AG09309 (cell line): ENCODE measurements at regions not wholly inside any gene's neighbourhood (a gene's known extent, or its start where the extent isn't known, plus 50 kb on each side); places are given as distances from the start of the nearest gene placed in this dataset.

ENCODE experiments used
- DNase-seq: peaks from one replicate; pipeline ENCODE4 v3.0.0-alpha.2; 2010; ENCODE audit warnings: low read depth
- H3K4me3 ChIP-seq: 2 replicates; pipeline ENCODE4 v1.5.1; 2011; ENCODE audit warnings: mild to moderate bottlenecking, low read depth, low read length, moderate library complexity; ENCODE audit not compliant: control insufficient read depth
- TF ChIP-seq, protein P1 (sequence below): IDR thresholded peaks from 2 replicates; pipeline ENCODE4 v1.5.1; 2011; ENCODE audit warnings: mild to moderate bottlenecking, low read depth, low read length, inconsistent platforms; ENCODE audit not compliant: insufficient read depth, control insufficient read depth; ENCODE audit errors: missing control alignments

DNA sequence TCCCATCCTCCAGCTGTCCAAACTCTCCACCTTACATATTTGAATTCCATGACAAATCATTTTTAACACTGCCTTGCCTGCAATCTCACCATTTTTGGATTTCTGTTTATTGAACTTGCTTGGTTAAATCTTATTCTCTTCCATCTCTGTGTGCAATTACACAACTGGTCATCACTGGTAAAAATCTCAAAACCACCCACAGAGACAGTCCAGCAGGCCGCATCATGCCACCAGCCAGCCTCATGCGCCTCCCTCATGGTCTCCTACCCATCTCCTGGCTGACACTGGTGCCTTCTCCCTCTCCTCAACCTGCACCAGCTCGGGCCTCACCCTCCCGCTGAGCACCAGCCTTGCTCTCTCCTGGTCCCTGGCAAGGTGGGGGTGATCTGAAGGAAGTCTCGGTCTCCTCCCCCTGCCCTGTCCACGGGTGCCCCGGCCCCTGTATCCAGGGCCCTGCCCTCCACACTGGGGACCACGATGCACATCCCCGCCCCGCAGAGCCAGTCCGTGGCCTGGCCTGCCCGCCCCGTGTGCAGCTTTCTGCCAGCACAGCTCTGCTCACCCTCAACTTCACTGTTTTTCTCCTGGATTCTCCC lies 92.0 kb downstream of the THBS2 start:
- TF ChIP-seq, protein P1, sequence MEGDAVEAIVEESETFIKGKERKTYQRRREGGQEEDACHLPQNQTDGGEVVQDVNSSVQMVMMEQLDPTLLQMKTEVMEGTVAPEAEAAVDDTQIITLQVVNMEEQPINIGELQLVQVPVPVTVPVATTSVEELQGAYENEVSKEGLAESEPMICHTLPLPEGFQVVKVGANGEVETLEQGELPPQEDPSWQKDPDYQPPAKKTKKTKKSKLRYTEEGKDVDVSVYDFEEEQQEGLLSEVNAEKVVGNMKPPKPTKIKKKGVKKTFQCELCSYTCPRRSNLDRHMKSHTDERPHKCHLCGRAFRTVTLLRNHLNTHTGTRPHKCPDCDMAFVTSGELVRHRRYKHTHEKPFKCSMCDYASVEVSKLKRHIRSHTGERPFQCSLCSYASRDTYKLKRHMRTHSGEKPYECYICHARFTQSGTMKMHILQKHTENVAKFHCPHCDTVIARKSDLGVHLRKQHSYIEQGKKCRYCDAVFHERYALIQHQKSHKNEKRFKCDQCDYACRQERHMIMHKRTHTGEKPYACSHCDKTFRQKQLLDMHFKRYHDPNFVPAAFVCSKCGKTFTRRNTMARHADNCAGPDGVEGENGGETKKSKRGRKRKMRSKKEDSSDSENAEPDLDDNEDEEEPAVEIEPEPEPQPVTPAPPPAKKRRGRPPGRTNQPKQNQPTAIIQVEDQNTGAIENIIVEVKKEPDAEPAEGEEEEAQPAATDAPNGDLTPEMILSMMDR = no peak
- DNase-seq = no peak
- H3K4me3 ChIP-seq = peak overlapping the region; percentile 65

DNA sequence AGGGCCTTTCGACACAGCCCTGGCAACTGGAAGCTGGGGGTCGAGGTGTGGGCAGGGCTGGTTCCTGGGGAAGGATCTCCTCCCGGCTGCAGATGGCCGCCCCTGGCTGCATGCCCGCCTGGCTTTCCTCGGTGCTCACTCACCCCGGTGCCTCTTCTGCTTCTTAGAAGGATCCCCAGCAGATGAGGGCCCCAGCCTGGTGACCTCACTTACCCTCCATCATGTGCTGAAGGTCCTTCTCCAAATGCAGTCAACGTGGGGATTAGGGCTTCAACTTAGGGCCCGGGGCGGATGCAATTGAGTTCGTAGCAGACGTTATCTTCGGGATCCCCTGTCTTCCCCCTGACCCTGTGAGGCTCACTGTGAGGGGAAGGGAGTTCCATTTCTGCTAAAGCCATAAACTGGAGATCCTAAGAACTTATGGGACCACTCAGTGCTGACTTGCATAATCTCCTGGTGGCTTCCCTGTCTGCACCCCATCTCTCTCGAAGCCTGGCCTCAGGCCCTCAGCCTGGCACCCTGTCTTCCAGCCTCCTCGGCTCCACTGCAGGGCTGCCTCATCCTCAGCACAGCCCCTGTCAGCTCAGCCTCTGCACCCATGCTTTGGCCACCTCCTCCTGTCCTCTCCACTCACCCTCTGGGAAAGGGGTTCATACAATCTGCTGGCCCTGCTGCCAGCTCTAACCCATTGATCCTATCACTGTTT lies 92.6 kb downstream of the THBS2 start:
- peak overlapping the region; percentile 65 for H3K4me3 ChIP-seq
- TF ChIP-seq, protein P1 = no peak
- no peak for DNase-seq

DNA sequence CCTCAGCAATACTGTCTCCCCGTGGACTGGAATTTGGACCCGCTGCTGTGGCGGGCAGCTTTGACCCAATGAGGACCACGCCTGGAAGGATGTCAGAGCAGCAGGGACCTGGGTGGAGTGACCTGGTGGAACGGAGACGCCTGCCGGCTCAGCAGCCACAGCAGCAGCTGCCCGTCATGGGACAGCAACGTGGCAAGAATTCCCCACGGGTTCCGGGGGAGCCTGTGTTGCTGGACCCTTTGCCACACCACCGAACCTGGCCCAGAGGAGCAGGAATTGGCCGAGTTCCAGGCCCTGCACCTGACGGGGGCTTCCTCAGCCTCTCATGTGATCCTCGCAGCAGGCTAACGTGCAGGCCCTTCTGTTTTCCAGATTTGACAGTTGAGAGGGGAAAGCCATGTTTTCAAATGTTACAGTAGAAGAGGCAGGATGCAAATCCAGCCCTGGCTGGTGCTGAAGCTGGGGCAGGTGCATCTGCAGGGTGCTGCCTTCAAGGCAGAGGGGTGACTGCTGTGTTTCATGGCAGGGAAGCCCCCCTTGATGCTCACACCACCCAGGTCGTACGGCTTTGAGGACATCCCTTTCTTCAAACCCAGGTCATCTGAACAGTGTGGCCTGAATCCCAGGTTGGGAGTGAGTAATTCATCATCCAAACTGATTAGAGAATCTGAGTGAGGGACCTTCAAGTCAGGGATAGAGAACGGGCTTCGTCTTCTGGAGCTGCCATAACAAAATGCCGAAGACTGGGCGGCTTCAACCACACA lies 93.4 kb downstream of the THBS2 start:
- DNase-seq = no peak
- H3K4me3 ChIP-seq = peak overlapping the region; percentile 19
- TF ChIP-seq, protein P1 = no peak

DNA sequence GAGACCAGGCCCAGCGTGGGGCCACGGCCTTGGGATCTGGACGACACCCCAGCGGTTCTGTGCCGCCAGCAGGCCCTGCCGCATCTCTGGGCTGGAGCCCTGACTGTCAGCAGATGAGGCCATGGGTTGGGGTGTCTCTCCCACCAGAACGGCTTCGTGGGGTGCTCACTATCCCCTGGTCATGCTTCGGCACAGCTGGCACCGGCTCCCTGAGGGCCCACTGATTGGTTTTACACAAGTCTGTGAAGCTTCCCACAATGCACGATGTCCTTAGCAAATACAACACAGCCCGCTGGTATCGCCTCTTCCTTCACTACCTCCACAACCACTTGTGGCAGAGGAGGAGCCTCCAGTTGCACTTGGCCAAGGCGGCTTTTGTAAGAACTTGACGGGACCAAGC lies 94.3 kb downstream of the THBS2 start:
- TF ChIP-seq, protein P1 = no peak
- no peak for DNase-seq
- no peak overlapping the region for H3K4me3 ChIP-seq

DNA sequence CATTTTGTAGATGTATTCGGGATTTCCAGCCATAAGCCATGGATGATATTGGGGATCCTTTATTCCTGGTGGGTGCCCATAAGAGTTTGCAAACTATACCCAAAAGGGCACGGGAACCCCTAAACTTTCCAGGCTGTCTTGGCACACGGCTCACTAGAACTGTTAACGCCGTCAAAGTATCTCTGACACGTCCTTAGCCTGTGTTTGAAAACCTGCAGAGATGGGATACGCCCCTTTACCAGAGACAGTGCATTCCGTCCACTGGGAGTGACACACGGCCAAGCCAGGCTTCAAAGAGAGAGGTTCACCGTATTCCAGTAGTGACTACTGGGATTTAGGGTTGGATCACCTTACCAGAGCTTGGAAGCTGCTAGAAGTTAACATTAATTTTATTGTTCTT lies 95.0 kb downstream of the THBS2 start:
- no peak for DNase-seq
- H3K4me3 ChIP-seq = no peak overlapping the region
- TF ChIP-seq, protein P1 = peak; percentile 24

DNA sequence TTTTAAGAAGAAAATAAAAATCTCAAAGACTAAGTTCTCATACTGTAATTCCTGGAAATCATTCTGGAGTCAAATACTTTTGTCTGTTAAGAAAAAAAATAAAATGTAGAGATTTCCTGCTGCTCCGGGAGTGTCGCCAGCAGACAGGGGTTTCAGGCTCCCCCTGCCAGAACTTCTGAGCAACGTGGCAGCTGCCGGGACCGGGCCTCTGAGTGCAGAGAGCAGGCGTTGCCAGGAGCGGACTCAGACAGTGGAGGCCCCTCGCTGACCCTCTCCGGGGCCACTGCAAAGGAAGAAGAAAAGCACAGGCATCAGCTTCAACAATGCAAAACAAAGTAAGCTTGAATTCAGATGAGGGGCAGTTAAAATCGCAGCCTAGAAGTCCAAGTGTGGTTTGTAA lies 95.5 kb downstream of the THBS2 start:
- DNase-seq = no peak
- no peak overlapping the region for H3K4me3 ChIP-seq
- TF ChIP-seq, protein P1 = no peak
